ENCODE measurements at regions not wholly inside any gene's neighbourhood (a gene's known extent, or its start where the extent isn't known, plus 50 kb on each side); places are given as distances from the start of the nearest gene placed in this dataset.
"Not testable (repeated sequence)": the region's sequence is repeated elsewhere in the genome, so short reads cannot be mapped to it uniquely, and the experiment has no call there.

DNA sequence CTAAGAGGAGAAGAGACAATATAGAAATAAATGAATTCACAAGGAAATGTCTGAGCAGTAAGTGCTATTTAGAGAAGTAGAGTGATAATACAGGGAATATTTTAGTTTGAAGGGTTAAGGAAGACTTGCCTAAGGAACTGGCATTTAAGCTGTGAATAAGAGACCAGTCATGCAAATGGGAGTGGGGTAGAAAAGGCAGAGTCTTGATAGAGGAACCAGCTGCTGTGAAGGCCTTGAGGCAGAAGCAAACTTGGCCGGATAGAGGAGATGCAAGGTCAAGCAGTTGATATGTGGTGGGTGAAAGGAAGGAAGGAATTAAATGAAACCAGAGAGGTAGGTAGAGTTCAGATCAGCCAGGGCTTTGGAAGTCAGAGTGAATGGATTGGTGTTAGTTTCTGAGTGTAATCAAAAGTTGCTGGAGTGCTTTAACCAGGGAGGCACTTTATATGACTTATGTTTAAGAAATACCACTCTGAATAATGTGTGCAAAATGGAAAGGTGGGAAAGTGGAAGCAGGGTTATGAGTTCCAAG is 198.4 kb upstream of the SESN3 start:
- Histone ChIP-seq H3K9me3 (ENCODE audit: insufficient read depth, low read depth, low read length) (no peaks in the 10 kb centered on the region), H3K4me3 (ENCODE audit: low read length) (no peak overlapping the region), H3K4me1 (ENCODE audit: insufficient read depth, low read length) (peaks cover 11% of the 10 kb centered on the region), H3K9ac (ENCODE audit: low read depth, low read length) (no peak overlapping the region), H3K36me3 (ENCODE audit: insufficient read depth, low read length) (no peaks in the 10 kb centered on the region), H3K27me3 (ENCODE audit: insufficient read depth, low read length) (no peaks in the 10 kb centered on the region), H3K27ac (ENCODE audit: low read depth, low read length) (no peak overlapping the region)
- WGBS, result 77% methylated on average over 1 of the region's 1 CpG

DNA sequence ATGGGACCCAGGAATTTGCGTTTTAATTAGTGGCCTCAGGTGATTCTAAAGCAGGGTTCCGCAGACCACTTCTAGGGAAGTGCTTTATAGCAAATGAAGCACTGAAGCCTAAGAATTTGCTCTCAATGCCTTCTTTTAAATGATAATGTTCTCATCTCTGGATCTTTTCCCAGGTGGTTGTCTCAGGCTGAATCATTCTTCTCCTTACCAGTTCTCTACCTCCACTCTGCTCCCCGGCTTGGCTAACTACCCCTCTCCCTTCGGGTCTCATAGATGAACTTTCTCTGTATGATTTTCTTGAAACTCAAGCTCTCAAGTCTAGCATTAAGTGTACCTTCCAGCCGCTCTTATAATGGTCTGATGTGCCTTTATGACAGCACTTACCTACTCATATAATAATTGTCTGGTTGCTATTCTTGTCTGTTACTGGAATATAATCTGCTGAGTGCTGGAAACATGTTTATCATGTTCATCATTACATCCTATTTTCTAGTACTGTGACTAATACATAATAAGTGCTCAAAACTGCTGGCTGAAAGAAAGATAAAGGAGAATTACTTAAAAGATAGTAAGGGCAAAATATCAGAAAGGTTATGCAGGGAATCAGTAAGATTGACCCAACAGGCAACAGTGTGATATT is 195.9 kb upstream of the SESN3 start:
- H3K4me1 ChIP-seq (ENCODE audit: insufficient read depth, low read length), result peaks cover 11% of the 10 kb centered on the region
- WGBS, result 73% methylated on average over 5 of the region's 5 CpGs
- no peaks in the 10 kb centered on the region for H3K36me3 ChIP-seq (ENCODE audit: insufficient read depth, low read length)
- no peak overlapping the region for H3K4me3 ChIP-seq (ENCODE audit: low read length)
- H3K9ac ChIP-seq (ENCODE audit: low read depth, low read length), result no peak overlapping the region
- no peaks in the 10 kb centered on the region for H3K9me3 ChIP-seq (ENCODE audit: insufficient read depth, low read depth, low read length)
- H3K27ac ChIP-seq (ENCODE audit: low read depth, low read length), result no peak overlapping the region
- H3K27me3 ChIP-seq (ENCODE audit: insufficient read depth, low read length), result no peaks in the 10 kb centered on the region

- 92% methylated on average over 2 of the region's 2 CpGs for WGBS
- Histone ChIP-seq H3K4me3 (ENCODE audit: low read length) (no peak overlapping the region), H3K9me3 (ENCODE audit: insufficient read depth, low read depth, low read length) (no peaks in the 10 kb centered on the region), H3K36me3 (ENCODE audit: insufficient read depth, low read length) (no peaks in the 10 kb centered on the region), H3K27ac (ENCODE audit: low read depth, low read length) (no peak overlapping the region), H3K27me3 (ENCODE audit: insufficient read depth, low read length) (no peaks in the 10 kb centered on the region), H3K4me1 (ENCODE audit: insufficient read depth, low read length) (no peaks in the 10 kb centered on the region), H3K9ac (ENCODE audit: low read depth, low read length) (no peak overlapping the region)
These were observed 188.9 kb upstream of the SESN3 start for GRCh38 chr11:95419915-95420314.

- WGBS, result 80% methylated on average over 1 of the region's 1 CpG
- H3K4me1 ChIP-seq (ENCODE audit: insufficient read depth, low read length), result no peaks in the 10 kb centered on the region
These were observed 187.9 kb upstream of the SESN3 start for GRCh38 chr11:95418916-95419315.

DNA sequence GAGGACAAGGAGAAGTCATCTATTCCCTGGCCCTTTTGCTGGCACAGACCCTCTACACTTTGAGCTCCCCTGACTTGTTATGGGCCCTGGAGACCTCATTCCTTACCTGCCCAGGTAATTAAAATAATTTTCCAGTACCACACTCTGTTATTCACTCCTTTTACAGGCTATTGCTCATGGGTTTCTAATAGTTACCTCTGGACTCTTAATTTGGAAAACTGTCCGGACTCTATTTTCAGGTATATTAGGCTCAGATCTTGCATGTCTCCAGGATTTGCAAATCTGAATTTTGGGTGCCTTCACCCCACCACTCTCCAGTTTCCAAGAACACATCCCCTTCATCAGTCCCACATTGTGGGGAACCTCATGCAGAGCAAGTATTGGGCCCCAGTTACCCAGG is 186.8 kb upstream of the SESN3 start:
- Histone ChIP-seq H3K27ac (ENCODE audit: low read depth, low read length) (no peak overlapping the region), H3K9ac (ENCODE audit: low read depth, low read length) (no peak overlapping the region), H3K36me3 (ENCODE audit: insufficient read depth, low read length) (no peaks in the 10 kb centered on the region), H3K4me1 (ENCODE audit: insufficient read depth, low read length) (peaks cover 2% of the 10 kb centered on the region; the same call in 1 of the 2 replicates), H3K27me3 (ENCODE audit: insufficient read depth, low read length) (no peaks in the 10 kb centered on the region), H3K9me3 (ENCODE audit: insufficient read depth, low read depth, low read length) (no peaks in the 10 kb centered on the region), H3K4me3 (ENCODE audit: low read length) (no peak overlapping the region)
- 95% methylated on average over 1 of the region's 1 CpG for WGBS

More at GRCh38 chr11:95418916-95419315, 187.9 kb upstream of the SESN3 start:
- Histone ChIP-seq H3K9me3 (ENCODE audit: insufficient read depth, low read depth, low read length) (no peaks in the 10 kb centered on the region), H3K27me3 (ENCODE audit: insufficient read depth, low read length) (no peaks in the 10 kb centered on the region), H3K9ac (ENCODE audit: low read depth, low read length) (no peak overlapping the region), H3K27ac (ENCODE audit: low read depth, low read length) (no peak overlapping the region), H3K36me3 (ENCODE audit: insufficient read depth, low read length) (no peaks in the 10 kb centered on the region), H3K4me3 (ENCODE audit: low read length) (no peak overlapping the region)

- H3K36me3 ChIP-seq (ENCODE audit: insufficient read depth, low read length), result no peaks in the 10 kb centered on the region
- H3K9me3 ChIP-seq (ENCODE audit: insufficient read depth, low read depth, low read length), result no peaks in the 10 kb centered on the region
- no peak overlapping the region for H3K27ac ChIP-seq (ENCODE audit: low read depth, low read length)
- H3K4me3 ChIP-seq (ENCODE audit: low read length), result no peak overlapping the region
- 88% methylated on average over 2 of the region's 3 CpGs for WGBS
- no peaks in the 10 kb centered on the region for H3K27me3 ChIP-seq (ENCODE audit: insufficient read depth, low read length)
- peaks cover 8% of the 10 kb centered on the region; the same call in 1 of the 2 replicates for H3K4me1 ChIP-seq (ENCODE audit: insufficient read depth, low read length)
- no peak overlapping the region for H3K9ac ChIP-seq (ENCODE audit: low read depth, low read length)
These were observed 184.9 kb upstream of the SESN3 start for GRCh38 chr11:95415837-95416304.

- Histone ChIP-seq H3K27ac (ENCODE audit: low read depth, low read length) (no peak overlapping the region), H3K9me3 (ENCODE audit: insufficient read depth, low read depth, low read length) (no peaks in the 10 kb centered on the region), H3K27me3 (ENCODE audit: insufficient read depth, low read length) (no peaks in the 10 kb centered on the region), H3K36me3 (ENCODE audit: insufficient read depth, low read length) (no peaks in the 10 kb centered on the region), H3K4me3 (ENCODE audit: low read length) (no peak overlapping the region), H3K4me1 (ENCODE audit: insufficient read depth, low read length) (peaks cover 8% of the 10 kb centered on the region; the same call in 1 of the 2 replicates), H3K9ac (ENCODE audit: low read depth, low read length) (no peak overlapping the region)
- WGBS, result 100% methylated on average over 2 of the region's 2 CpGs
These were observed 183.2 kb upstream of the SESN3 start for GRCh38 chr11:95414217-95414616.

- H3K4me3 ChIP-seq (ENCODE audit: low read length), result no peak overlapping the region
- H3K27ac ChIP-seq (ENCODE audit: low read depth, low read length), result no peak overlapping the region
- H3K27me3 ChIP-seq (ENCODE audit: insufficient read depth, low read length), result no peaks in the 10 kb centered on the region
- H3K4me1 ChIP-seq (ENCODE audit: insufficient read depth, low read length), result peaks cover 8% of the 10 kb centered on the region; the same call in 1 of the 2 replicates
- H3K9me3 ChIP-seq (ENCODE audit: insufficient read depth, low read depth, low read length), result no peaks in the 10 kb centered on the region
- WGBS, result 93% methylated on average over 4 of the region's 4 CpGs
- no peak overlapping the region for H3K9ac ChIP-seq (ENCODE audit: low read depth, low read length)
- no peaks in the 10 kb centered on the region for H3K36me3 ChIP-seq (ENCODE audit: insufficient read depth, low read length)
These were observed 182.8 kb upstream of the SESN3 start for GRCh38 chr11:95413761-95414160.

DNA sequence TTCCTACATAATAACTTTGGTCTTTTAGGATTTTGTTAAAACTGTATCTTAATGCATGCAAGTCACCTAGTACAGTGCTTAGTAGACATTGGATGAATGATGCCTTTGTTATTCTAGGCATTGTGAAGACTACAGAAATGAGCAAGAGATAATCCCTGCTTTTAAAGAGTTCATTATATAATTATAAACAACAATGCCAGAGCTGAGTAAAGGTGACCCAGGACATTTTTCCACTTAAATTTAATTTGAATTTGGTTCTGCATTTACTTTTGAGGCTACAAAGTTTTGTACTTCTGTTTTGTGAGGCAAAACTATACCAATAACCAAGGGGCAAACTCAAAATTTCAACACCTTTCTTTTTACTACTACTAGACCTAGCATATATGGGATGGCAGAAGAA is 182.0 kb upstream of the SESN3 start:
- Histone ChIP-seq H3K27me3 (ENCODE audit: insufficient read depth, low read length) (no peaks in the 10 kb centered on the region), H3K27ac (ENCODE audit: low read depth, low read length) (no peak overlapping the region), H3K9ac (ENCODE audit: low read depth, low read length) (no peak overlapping the region), H3K9me3 (ENCODE audit: insufficient read depth, low read depth, low read length) (no peaks in the 10 kb centered on the region), H3K36me3 (ENCODE audit: insufficient read depth, low read length) (no peaks in the 10 kb centered on the region), H3K4me1 (ENCODE audit: insufficient read depth, low read length) (peaks cover 8% of the 10 kb centered on the region; the same call in 1 of the 2 replicates), H3K4me3 (ENCODE audit: low read length) (no peak overlapping the region)

DNA sequence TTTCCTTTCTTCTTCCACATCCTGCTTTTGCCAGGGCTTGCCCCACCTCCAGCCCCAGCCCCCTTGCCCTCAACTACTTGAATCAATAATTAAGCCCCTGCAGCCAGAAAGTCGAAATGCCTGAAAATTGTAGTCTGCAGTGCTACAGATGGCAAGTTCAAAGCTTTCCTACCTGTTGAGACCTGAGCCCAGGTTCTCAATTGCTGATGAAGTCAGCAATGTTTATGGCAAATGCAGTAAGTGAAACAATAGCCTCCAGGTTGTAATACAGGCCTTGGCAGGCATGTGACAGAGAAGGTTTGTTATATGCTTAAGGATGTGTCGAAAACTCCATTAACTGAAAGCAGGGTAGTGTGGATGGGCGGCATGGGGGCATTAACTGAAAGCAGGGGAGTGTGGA is 181.1 kb upstream of the SESN3 start:
- H3K9me3 ChIP-seq (ENCODE audit: insufficient read depth, low read depth, low read length), result no peaks in the 10 kb centered on the region
- H3K27ac ChIP-seq (ENCODE audit: low read depth, low read length), result no peak overlapping the region
- WGBS, result 89% methylated on average over 3 of the region's 3 CpGs
- no peak overlapping the region for H3K4me3 ChIP-seq (ENCODE audit: low read length)
- no peaks in the 10 kb centered on the region for H3K36me3 ChIP-seq (ENCODE audit: insufficient read depth, low read length)
- peaks cover 8% of the 10 kb centered on the region; the same call in 1 of the 2 replicates for H3K4me1 ChIP-seq (ENCODE audit: insufficient read depth, low read length)
- no peak overlapping the region for H3K9ac ChIP-seq (ENCODE audit: low read depth, low read length)
- no peaks in the 10 kb centered on the region for H3K27me3 ChIP-seq (ENCODE audit: insufficient read depth, low read length)

GRCh38 chr11:95410707-95411106 is 179.7 kb upstream of the SESN3 start:
- not testable (repeated sequence) for H3K4me3 ChIP-seq (ENCODE audit: low read length); H3K27ac ChIP-seq (ENCODE audit: low read depth, low read length); H3K27me3 ChIP-seq (ENCODE audit: insufficient read depth, low read length); H3K9ac ChIP-seq (ENCODE audit: low read depth, low read length); H3K4me1 ChIP-seq (ENCODE audit: insufficient read depth, low read length); H3K36me3 ChIP-seq (ENCODE audit: insufficient read depth, low read length); H3K9me3 ChIP-seq (ENCODE audit: insufficient read depth, low read depth, low read length)

GRCh38 chr11:95406271-95406670 is 175.3 kb upstream of the SESN3 start:
- H3K9me3 ChIP-seq (ENCODE audit: insufficient read depth, low read depth, low read length), result no peaks in the 10 kb centered on the region
- no peaks in the 10 kb centered on the region for H3K27me3 ChIP-seq (ENCODE audit: insufficient read depth, low read length)
- WGBS, result 91% methylated on average over 1 of the region's 1 CpG
- H3K27ac ChIP-seq (ENCODE audit: low read depth, low read length), result no peak overlapping the region
- H3K9ac ChIP-seq (ENCODE audit: low read depth, low read length), result no peak overlapping the region
- H3K4me1 ChIP-seq (ENCODE audit: insufficient read depth, low read length), result no peaks in the 10 kb centered on the region
- no peak overlapping the region for H3K4me3 ChIP-seq (ENCODE audit: low read length)
- H3K36me3 ChIP-seq (ENCODE audit: insufficient read depth, low read length), result no peaks in the 10 kb centered on the region

Data from HUES64 (cell line).